IPS DF 4.7 (cell line): ENCODE measurements at regions not wholly inside any gene's neighbourhood (a gene's known extent, or its start where the extent isn't known, plus 50 kb on each side); places are given as distances from the start of the nearest gene placed in this dataset.
"Not testable (repeated sequence)": the region's sequence is repeated elsewhere in the genome, so short reads cannot be mapped to it uniquely, and the experiment has no call there.

Experiments used
- DNase-seq: peaks from one replicate; pipeline ENCODE4 v3.0.0-alpha.2; 2013; ENCODE audit warnings: low spot score; ENCODE audit errors: extremely low read depth

DNA sequence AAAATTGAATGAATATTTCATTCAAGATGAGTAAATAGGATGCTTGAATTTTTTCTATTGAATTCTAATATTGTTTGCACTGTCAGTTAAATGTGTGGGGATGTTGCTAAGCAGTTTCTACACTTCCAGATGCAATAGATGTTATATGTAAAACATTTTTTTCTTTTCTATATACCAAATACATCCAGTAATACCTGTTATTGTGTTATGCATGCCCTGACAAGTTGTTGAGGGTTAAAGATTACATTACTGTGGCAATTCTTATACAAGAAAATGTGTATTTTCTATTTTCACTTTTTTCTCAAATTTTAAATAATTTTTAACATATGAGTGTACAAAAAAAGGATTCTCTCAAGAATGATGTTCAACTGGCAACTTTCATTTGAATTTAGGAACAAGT is 713.9 kb downstream of the GATA3 start:
- DNase-seq, result no peak

DNA sequence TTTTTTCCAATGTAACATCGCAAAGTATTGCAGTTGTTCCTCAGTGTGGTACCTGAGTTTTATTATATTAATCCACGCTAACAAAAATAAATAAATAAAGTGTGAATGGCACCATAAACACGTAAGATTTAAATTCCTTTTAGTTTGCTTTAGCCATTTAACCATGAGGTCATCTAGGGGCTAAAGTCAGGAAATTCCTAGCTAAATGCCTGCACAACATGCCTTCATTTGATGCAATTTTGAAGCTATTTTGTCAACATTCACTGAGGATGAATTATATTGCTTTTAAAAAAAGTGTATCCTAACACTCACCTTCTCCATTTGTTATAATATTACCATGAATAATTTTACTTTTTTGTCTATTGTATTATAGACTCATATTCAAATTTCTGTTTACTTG is 714.4 kb downstream of the GATA3 start:
- no peak for DNase-seq

DNA sequence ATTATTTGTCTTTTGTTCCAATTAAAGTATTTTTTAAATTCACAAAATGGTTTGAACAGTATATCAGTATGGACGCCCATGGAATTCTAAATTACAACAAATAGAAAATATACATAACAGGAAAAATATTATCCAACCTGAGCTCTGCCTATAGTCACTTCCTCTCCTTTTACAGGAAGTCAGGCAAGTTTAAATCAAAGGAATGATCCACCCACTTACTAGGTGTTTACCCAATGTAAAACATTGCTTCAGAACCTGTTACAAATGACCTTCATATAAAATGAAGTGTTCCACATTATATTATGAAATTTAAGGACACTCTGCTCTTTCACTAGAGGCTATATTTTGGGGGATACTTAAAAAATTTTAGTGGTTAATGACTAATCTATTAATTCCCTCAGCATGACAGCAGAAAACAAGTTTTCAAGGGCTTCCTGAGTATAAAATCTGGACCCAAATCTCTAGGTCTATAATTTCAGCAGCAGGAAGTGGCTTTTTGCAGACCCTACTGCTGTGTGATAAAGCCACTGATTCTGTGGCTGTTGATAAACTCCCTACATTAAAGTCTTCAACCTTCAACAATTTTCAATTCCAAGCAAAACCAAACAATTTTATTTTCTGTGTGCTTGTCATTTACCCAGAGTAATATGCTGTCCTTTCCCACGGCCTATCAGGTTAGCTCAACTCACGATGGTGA is 722.6 kb downstream of the GATA3 start:
- DNase-seq, result no peak

DNA sequence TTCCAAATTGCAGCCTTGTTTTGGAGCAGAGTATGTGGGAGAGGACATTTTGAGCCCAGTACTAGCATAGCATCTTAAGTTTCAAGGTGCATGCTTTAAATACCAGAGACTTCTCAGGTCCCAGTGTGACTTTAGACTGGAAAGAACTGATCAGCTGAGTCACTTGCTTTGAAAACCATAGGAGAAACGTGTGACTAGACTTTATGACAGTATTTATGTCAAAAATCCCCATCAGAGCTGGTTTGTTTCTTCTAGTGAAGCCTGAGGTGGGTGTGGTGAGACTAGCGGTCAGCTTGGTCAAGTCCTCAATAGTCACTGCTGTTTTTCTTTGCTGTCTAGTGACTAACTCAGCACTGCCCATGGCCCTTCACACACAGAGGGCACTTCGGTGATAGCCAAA is 724.2 kb downstream of the GATA3 start:
- no peak for DNase-seq

DNA sequence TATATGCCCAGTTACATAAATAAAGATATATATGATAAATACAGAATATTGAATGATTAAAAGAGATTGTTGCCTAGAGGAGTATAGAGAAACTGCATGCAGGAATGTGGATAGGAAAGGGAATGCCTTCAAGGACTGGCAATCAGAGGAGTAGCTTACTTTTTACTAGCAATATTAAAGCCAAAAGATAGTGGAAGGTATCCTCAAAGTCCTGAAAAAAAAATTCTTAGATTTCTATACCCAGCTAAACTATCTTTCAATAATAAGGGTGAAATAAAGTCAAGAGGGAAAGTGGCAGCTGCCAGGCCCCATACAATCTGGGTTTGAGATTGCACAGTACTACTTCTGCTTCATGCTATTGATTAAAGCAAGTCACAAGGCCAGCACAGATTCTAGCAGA is 733.2 kb downstream of the GATA3 start:
- DNase-seq, result no peak

DNA sequence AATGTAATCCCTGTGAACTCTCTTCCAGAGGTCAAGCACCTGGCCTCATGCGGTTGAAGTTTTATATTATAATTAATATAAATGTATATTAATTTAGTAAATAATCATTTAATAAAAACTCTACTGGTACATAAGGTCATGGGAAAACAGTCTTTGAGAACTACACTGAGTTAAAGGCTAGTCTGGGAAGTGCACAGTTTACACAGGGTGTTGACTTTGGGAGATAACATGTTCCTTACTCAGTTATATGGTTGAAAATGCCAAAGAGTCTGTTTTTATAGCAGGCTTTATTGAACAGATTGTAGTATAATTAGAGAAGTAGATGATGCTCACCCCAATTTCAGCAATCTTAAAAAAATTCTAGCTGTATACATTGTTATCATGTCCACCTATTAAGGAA is 735.9 kb downstream of the GATA3 start:
- DNase-seq, result no peak

DNA sequence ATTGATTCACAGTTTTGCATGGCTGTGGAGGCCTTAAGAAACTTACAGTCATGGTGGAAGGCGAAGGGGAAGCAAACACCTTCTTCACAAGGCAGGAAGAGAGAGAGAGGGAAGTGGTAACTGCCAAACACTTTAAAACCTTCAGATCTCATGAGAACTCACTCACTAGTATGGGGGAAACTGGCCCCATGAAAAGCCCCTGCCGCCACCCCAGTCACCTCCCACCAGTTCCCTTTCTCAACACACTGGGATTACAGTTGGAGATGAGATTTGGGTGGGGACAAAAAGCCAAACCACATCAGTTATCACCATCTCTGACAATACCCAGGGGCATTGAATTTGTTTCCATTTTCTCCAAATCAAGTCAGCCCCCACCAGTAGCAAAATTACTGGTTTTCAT is 740.4 kb downstream of the GATA3 start:
- DNase-seq, result no peak

DNA sequence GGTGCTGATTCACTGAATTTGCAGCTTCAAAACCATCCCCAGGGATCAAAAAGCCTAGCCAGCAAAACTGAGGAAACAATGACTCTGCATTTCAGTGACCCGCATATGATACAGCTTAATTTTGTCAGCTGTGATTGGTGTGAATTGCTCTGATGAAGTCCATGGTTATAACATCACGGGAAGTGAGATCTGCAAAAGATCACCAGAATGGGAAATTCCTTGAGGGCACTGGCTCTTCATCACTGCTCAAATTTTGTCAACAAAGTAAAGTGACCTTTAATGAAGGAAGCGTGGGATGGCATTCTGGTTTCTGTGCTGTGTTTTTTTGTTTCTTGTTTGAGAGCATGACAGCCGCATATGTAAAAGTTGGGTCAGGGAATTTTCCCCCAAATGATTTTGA is 745.9 kb downstream of the GATA3 start:
- DNase-seq, result no peak

DNA sequence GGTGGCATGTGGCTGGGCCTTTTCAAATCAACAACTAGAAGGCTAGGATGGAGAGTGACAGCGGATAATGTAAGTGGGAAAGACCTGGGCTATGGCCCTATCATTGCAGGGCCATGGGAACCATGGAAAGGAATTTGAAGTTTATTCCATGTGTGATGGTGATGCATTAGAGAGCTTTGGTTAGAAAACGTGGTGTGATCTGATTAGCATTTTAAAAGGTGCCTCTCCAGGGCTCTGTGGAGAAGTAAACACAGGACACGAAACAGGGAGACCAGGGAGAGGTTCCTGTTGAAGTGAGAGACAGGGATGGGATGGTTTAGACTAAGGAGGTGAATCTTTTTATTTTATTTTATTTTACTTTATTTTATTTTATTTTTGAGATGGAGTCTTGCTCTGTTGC is 749.5 kb downstream of the GATA3 start:
- DNase-seq, result no peak

DNA sequence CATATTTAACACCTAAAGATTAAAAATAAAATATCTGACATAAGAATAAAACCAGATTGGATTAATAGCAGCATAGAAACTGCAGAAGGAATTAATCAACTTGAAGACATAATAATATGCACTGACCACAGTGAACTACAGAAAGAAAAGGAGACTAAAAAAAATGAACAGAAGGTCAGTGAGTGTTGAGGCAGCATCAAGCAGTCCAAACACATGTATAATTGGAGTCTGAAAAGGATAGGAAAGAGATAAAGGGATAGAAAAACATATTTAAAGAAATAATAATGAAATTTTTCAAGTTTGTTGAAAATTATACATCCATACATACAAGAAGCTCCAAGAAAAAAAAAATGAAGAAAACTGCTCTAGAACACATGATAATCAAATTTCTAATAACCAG is 756.2 kb downstream of the GATA3 start:
- DNase-seq, result no peak

DNA sequence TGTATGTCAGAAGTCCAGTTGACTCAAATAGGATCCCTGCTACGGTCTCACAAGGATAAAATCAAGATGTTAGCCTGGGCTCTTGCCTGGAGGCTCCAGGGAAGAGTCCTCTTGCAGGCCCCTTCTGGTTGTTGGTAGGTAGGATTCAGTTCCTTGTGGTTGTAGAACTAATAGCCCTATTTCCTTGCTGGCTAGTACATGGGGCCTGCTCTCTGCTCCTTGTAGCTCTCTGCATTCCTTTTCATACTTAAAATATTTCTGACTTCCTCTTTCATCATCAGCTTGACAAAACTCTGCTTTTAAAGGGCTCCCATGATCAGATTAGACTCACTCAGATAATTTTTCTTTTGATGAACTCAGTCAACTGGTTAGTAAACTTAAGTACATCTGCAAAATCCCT is 756.7 kb downstream of the GATA3 start:
- DNase-seq, result no peak

DNA sequence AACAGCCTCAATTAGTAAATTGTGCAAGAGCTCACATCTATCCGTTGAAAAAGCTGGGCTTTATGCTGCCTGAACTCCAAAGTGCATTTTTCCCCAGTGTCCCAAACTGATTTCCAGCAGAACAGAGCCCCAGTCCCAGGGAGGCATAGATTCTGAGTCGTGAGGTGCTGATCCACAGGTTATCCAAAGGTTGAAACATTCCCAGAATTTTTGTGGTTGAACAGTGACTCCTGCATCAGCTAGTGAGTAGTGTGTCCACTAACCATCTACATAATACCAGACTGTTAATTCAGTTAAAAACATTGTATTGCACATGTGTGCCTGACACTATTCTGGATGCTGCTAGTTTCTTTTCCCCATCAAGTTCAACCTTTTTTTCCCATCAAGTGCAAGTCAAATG is 761.5 kb downstream of the GATA3 start:
- DNase-seq, result no peak

DNA sequence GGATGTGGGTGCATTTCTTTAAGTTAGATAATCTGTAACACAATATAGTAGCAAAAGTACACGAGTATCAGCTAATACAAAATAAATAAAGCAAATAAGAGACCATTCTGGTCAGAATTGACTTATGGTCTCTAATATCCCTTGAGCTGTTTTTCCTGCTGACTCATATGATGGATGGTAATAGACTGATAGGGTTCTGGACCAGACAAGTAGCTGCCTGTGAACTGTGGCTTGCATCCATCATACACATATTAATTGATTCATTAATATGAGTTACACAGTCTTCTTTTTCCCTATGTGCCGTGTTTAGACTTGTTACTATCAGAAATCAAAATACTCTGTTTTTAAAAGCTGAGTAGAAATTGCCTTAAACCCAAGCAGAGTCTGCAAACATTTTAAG is 762.8 kb downstream of the GATA3 start:
- DNase-seq, result no peak

DNA sequence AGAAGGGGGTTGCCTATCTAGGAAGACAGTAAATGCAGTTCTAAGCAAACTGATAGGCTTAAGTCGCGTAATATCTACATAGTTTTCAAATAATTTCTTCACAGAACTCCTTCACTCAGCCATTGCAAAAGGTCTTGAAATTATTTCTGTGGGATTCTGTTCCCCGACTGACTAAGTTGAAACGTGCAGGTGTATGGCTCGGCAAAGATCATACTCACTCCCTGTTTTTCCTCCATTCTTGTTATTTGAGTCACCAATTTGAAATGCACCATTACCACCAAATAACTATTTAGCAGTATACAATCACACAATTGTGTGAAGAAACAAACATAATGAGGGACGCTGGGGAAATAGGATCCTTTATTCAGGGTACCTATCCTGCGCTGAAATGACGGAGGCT is 771.1 kb downstream of the GATA3 start:
- DNase-seq, result no peak

DNA sequence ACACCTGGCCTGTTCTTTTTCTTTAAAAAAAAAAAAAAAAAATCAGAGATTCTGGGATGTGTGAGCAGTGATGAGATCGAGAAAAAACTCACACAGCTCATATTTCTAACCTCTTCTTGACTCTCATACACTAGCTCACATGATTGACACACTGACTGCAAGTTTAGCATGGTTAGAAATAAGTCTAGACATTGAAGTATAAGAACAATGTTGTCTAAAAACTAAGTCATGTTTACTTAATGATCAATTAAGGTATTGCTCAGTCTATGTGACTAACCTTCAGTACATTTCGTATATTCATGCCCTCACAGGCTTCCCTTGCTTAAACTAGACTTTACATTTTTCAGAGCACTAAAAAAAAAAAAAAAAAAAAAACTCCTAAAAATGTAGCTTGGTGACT is 775.1 kb downstream of the GATA3 start:
- no peak for DNase-seq

DNA sequence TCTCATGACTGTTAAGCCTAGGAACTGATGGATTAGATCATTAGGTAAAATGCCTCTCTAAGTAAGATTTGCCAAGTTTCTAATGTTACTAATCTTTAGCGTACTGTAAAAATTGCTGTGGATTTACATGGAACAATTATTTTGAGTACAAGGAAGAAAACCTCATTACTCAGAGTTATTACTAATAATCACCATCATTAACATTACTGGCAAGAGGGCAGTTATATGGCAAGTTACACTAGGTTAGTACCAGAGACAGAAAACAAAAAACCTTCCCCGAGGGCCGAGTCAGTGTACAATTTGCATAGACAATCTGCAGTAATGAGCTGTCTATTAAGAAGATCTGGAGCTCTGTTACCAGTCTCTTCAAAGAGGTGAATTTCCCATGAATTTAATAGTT is 775.6 kb downstream of the GATA3 start:
- no peak for DNase-seq

DNA sequence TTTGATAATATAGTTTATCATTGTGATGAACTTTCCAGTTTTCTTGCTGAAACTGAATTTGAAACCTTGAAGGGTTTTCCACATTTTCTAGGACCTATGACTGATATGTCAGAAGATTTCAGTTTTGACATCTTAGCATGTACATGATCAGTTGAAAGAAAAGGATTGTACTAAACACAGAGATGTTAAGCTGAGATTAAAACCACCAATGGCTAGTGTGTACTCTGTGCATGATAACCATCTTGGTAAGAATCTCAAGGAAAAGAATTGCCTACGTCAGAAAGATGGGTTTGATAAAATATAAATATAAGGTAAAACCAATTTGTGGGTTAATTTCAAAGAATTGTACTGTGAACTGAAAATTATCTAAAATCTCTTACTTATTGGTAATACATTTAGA is 776.4 kb downstream of the GATA3 start:
- DNase-seq, result no peak

DNA sequence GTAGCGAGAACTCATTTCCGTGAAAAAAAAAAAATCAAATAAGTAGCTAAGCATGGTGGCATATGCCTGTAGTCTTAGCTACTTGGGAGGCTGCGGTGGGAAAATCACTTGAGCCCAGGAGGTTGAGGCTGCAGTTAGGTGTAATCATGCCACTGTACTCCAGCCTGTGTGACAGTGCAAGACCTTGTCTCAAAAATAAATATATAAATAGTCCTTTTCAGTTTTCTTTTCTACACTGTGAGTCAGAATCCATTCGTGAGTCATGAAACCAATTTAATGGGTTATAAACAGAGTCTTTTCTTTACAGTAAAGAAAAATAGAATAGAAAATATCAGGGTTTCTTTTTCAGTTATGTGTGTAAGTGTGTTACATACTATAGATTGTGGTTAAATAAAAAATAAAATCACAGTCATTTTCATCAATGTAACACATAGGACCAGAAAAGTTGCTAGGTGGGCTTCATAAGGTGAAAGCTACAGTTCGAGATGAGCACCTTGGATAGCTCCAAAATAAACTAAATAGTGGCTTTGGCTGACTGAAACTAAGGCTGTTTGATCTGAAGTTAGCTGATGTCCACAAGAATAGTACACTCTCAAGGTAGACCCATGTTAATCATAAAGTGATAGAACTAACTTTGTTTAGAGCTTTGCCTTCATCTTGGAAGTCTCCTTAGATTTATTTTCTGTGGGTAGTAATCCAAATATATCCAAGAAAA is 781.1 kb downstream of the GATA3 start:
- no peak for DNase-seq

DNA sequence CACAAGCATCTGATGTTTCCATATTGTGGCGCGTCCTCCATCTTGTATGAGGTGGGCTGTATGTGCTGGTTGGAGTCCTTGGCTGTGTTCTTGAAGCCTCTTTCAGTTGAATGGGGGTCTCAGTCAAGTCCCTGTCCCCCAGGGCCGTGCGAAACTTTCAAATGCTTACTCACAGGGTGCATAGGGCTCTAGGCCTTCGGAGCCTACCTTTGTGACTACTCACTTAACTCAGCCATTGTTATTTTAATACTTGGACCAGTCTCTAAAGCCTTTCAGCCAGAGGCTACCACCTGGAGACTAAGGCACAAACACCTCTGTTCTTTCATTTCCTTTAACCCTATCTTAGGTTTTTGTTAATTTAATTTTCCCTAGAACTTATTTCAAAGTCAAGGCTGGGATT is 785.9 kb downstream of the GATA3 start:
- DNase-seq, result no peak

DNA sequence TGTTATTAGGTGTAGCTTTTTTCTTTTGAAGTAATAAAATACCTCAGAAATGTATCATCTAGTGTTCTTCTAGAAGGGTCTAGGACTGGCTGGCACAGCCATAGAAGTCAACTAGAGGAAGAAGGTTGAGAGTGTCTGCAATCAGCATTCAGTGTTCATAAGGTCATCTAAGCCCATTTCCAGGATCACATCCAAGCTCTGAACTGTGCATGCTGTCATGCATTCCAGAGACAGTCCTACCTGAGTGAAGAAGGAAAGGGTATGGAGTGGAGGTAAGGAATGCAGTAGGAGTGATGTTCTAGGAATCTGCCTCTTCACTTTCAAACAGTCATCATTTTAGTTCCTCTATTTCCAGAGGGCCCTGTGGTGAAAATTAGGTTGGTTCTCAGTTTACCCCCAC is 789.7 kb downstream of the GATA3 start:
- no peak for DNase-seq

DNA sequence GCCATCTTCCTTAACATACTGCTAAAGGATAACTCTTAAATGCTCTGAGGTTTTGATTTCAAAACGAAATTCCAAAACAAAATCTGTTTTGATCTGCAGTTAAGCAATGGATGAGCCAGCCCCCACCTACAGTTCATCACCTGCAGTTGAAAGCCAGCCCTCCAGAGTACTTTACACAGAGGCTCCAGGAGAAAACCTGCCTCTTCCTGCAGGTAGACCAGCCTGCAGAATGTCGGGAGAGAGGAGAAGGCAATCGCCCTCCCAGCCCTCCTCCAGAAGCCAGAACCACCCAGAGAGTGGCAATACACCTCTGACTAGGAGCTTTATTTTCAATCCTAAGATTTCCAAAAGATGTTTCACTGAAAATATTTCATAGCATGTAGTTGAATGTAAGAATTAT is 798.1 kb downstream of the GATA3 start:
- no peak for DNase-seq

DNA sequence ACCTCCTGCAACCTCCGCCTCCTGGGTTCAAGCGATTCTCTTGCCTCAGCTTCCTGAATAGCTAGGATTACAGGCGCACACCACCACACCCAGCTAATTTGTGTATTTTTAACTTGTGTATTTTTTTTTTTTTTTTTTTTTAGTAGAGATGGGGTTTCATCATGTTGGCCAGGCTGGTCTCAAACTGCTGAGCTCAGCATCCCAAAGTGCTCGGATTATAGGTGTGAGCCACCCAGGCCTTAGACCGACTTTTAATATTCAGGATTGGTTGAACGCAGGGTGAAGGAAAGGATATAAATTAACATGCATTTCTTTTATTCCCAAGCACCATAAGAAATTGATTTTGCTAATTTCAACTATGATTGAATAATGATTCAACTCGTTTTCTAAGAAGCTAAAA is 798.6 kb downstream of the GATA3 start:
- DNase-seq, result no peak

DNA sequence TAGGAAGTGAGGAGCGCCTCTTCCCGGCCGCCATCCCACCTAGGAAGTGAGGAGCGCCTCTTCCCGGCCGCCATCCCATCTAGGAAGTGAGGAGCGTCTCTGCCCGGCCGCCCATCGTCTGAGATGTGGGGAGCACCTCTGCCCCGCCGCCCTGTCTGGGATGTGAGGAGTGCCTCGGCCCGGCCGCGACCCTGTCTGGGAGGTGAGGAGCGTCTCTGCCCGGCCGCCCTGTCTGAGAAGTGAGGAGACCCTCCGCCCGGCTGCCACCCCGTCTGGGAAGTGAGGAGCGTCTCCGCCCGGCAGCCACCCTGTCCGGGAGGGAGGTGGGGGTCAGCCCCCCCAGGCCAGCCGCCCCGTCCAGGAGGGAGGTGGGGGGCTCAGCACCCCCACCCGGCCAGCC is 814.4 kb downstream of the GATA3 start:
- DNase-seq, result not testable (repeated sequence)
